Fibroblast of pulmonary artery (primary cell): ENCODE measurements at regions not wholly inside any gene's neighbourhood (a gene's known extent, or its start where the extent isn't known, plus 50 kb on each side); places are given as distances from the start of the nearest gene placed in this dataset.

Experiments
- DNase-seq: peaks from one replicate; pipeline ENCODE4 v3.0.0-alpha.2; 2010; ENCODE audit warnings: low read depth
- H3K4me3 ChIP-seq: replicated peaks from 2 replicates; pipeline ENCODE4 v1.5.1; 2011; ENCODE audit warnings: low read depth, mild to moderate bottlenecking, control low read depth, low read length, moderate library complexity
- TF ChIP-seq, protein P1 (sequence below): IDR thresholded peaks from 2 replicates; pipeline ENCODE4 v1.5.1; 2011; ENCODE audit warnings: mild to moderate bottlenecking, control low read depth, low read length, inconsistent platforms; ENCODE audit errors: missing control alignments

DNA sequence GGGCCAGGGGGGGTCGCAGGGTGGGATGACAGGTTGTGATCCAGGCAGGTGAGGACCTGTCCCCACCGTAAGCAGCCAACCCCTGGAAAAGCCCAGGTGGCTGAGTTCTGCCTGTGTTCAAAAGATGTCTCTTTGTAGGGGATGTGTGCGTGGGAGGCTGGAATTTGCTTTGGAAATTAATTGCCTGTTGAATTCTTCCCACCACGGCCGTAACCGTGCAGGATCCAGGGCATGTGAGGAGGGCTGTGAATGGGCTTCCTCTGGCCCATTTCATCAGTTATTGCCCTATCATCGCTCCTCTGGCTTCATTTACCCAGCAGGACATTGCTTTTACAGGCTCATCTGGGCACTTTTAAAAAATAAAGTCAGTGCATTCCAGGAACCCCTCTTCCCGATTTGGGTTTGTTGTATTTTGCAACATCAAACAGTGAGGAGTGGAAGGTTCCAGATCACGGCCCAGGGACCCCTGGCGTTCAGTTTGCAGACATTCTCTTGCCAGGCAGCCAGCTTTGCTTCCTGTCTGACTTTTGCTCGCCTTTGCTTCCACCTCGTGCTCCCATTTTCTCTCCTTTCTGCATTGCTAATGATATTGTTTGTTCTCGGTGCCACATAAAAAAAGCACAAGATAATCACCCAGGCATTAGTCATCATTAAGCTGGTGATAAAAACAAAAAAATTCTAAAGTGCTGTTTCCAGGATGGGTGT is 1306.6 kb downstream of the BRD1 start:
- no peak for DNase-seq
- TF ChIP-seq, protein P1, sequence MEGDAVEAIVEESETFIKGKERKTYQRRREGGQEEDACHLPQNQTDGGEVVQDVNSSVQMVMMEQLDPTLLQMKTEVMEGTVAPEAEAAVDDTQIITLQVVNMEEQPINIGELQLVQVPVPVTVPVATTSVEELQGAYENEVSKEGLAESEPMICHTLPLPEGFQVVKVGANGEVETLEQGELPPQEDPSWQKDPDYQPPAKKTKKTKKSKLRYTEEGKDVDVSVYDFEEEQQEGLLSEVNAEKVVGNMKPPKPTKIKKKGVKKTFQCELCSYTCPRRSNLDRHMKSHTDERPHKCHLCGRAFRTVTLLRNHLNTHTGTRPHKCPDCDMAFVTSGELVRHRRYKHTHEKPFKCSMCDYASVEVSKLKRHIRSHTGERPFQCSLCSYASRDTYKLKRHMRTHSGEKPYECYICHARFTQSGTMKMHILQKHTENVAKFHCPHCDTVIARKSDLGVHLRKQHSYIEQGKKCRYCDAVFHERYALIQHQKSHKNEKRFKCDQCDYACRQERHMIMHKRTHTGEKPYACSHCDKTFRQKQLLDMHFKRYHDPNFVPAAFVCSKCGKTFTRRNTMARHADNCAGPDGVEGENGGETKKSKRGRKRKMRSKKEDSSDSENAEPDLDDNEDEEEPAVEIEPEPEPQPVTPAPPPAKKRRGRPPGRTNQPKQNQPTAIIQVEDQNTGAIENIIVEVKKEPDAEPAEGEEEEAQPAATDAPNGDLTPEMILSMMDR = no peak
- no peak overlapping the region for H3K4me3 ChIP-seq

DNA sequence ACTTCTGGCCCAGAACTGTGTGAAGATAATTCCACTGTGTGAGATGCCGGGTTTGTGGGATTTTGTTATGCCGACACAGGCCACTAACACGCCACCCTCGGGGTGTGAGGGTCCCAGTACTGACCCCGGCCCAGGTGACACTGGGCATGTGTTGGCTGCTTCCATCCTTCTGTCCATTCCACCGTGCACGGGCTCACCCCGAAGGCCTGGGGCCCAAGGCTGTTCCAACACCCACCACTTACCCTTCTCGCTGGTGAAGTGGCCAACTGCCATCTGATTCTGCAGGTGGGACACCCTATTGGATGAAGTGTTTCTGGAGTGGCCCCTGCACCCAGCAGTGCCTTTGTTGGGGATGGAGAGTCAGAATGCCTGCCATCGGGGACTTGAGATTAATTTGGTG is 1307.5 kb downstream of the BRD1 start:
- DNase-seq = no peak
- TF ChIP-seq, protein P1 = no peak
- H3K4me3 ChIP-seq = no peak overlapping the region

DNA sequence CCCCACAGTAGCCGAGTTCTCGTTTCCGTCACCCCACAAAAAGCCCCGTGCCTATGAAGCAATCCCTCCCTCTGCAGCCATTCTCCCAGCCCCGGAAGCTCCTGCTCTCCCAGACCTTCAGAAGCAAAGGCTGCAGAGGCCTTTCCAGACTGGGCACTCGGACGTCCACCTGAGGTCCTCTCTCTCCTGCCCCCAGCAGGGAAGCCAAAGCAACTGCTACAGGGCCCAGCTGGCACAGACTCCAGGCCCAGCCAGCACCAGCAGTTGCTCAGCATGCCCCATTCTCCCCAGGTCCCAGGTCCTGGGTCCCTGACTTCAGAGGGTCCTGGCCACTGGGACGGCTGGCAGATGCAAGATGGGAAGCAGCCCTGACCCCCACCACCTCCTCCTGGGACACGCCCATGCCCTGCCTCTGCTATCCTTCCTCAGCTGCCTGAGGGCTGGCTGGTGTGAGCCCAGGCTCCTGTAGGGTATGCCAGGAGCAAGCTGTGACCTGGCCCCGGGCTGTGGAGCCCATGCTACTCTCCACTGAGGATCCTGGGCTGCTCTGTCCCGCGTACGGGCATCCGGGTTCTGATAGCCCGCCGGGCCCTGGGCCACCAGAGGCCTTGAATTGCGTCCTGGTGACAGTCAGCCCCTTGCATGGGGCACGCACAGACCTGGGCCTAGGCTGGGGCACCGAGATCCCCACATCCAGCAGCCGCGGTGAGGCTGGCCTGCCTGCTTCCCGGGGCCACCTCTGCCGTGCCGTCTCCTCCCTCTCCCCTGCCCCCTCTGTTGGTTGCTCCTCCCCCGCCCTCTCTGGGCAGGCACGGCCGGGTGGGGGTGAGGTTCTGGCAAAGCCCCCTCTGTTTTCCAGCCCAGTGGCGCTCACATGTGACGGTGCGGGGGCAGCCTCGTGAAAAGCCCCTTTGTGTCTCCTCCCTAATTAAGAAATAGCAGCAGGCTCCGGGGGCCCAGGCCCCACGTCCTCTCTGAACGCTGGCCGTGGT is 1310.3 kb downstream of the BRD1 start:
- no peak for DNase-seq
- TF ChIP-seq, protein P1 = no peak
- no peak overlapping the region for H3K4me3 ChIP-seq

DNA sequence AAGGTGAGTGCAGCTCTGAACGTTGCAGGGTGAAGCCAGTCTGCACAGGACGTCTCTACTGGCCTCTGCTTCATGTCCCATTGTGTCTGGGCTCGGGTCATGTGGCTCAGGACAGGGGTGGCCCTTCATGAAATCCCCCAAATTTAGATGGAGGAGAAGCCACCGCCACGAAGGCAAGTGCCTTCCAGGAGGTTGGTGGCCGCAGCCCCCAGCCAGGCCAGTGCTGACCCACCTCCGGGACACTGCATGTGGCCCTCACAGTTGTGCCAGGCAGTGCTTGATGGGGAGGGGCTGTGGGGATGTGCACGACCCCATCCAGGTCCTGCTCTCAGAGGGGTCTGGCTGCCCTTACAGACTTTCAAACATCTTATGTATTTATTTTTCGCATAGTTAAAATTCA is 1311.1 kb downstream of the BRD1 start:
- DNase-seq = no peak
- TF ChIP-seq, protein P1 = no peak
- H3K4me3 ChIP-seq = no peak overlapping the region

DNA sequence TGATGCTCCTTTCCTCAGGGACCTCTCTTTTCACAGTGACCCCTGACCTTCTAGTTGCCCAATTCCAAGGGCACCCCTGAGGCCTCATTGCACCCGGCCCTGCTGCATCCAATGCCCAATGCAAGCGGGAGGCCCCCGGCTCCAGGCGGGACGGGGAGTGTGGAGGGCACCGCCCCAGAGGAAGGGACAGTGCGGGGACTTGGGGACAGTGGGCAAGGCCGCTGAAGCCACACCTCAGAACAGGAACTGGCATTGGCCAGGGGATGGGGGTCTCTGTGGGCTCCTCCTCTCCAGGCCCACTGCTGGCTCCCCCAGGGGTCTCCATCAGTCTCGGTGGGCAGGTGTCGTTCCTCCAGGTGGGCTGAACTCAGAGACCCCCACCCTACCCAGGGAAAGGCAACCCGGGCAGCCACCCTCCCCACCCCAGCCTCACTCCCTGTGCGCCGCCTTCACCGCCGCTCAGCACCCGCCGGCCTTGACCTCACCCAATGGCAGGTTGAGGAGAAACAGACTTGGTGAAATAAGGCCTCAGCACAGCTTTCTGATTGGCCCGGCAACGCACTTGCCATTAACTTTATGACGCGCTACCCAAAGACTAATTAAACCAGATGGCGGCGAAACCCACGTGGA is 1312.0 kb downstream of the BRD1 start:
- TF ChIP-seq, protein P1 = no peak
- no peak overlapping the region for H3K4me3 ChIP-seq
- DNase-seq = no peak

DNA sequence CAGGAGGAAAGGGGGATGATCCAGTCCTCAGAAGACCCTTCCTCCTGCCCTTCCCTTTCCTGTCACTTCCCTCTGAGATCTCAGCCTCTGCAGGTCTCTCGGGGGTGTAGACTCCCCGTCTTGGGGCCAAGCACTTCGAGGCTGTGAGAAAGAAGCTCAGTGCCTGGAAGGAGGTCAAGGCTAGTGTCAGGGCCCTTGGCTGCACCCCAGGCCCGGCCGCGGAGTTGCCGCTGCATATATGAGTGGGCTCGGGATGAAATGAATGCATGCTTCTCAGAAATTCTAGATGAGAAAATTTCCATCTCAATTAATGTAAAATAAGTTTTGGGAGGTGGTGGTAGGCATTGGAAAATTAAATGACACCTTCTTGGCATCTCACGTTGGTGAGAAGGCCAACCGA is 1313.7 kb downstream of the BRD1 start:
- TF ChIP-seq, protein P1 = no peak
- DNase-seq = no peak
- no peak overlapping the region for H3K4me3 ChIP-seq
